BLaER1 (cell line): ENCODE measurements at regions not wholly inside any gene's neighbourhood (a gene's known extent, or its start where the extent isn't known, plus 50 kb on each side); places are given as distances from the start of the nearest gene placed in this dataset.

Experiments
- H3K27ac ChIP-seq: shearing (Covaris generic); formaldehyde crosslinking; 2 replicates; pipeline ENCODE4 v1.8.1; 2022
- H3K27me3 ChIP-seq: shearing (Covaris generic); formaldehyde crosslinking; 2 replicates; pipeline ENCODE4 v1.8.1; 2022
- H3K36me3 ChIP-seq: shearing (Covaris generic); formaldehyde crosslinking; 2 replicates; pipeline ENCODE4 v1.8.1; 2022
- H3K4me1 ChIP-seq: shearing (Covaris generic); formaldehyde crosslinking; 2 replicates; pipeline ENCODE4 v1.8.1; 2022
- H3K4me2 ChIP-seq: shearing (Covaris generic); formaldehyde crosslinking; 2 replicates; pipeline ENCODE4 v1.8.1; 2022
- H3K4me3 ChIP-seq: shearing (Covaris generic); formaldehyde crosslinking; 2 replicates; pipeline ENCODE4 v1.8.1; 2022
- H3K9ac ChIP-seq: shearing (Covaris generic); formaldehyde crosslinking; 2 replicates; pipeline ENCODE4 v1.8.1; 2022
- H3K9me3 ChIP-seq: shearing (Covaris generic); formaldehyde crosslinking; 2 replicates; pipeline ENCODE4 v1.8.1; 2022
- H4K20me1 ChIP-seq: shearing (Covaris generic); formaldehyde crosslinking; 2 replicates; pipeline ENCODE4 v1.8.1; 2022
- Cebpa-rat ChIP-seq: shearing (Covaris generic); IDR thresholded peaks from 2 replicates; pipeline ENCODE4 v1.8.1; 2022

DNA sequence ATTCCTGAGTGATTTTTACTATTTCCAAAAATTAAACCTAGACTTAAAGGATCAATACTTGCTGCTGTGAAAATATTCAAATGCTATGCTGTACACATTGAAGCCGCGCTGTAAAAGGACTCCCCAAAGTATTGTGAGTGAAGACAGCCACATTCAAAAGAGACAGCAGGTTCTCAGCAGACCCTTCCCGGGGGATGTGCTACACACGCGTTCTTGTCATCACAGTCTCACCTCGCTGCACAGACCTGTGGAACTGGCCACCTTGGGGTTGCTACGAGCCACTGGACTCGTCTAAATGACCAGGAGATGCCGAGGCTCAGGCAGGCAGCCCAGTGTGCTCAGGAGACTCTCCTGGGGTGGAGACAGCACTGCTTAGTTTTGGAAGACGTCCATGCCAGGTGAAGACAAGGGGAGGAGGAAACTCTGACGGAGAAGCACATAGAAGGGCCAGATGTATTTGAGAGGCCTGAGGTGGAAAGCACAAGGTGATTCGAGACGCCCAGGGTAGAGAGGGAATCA, 367.7 kb upstream of the SHH start:
- Histone ChIP-seq H3K9ac (no peak overlapping the region), H3K4me2 (no peak overlapping the region), H3K4me3 (no peak overlapping the region), H3K27me3 (no peaks in the 10 kb centered on the region), H3K4me1 (no peaks in the 10 kb centered on the region; the same call in 1 of the 2 replicates), H3K36me3 (no peaks in the 10 kb centered on the region), H4K20me1 (no peaks in the 10 kb centered on the region), H3K27ac (no peak overlapping the region), H3K9me3 (0 out of 2 replicates have a peak, but pooled peaks cover 3% of the 10 kb centered on the region)
- TF ChIP-seq Cebpa-rat = no peak

GRCh38 chr7:156178857-156179256, 366.6 kb upstream of the SHH start:
- Histone ChIP-seq H3K36me3 (no peaks in the 10 kb centered on the region), H3K27me3 (no peaks in the 10 kb centered on the region), H3K9me3 (no peaks in the 10 kb centered on the region), H3K4me1 (no peaks in the 10 kb centered on the region; the same call in 1 of the 2 replicates), H3K4me3 (no peak overlapping the region), H3K27ac (no peak overlapping the region), H3K9ac (no peak overlapping the region), H4K20me1 (no peaks in the 10 kb centered on the region), H3K4me2 (no peak overlapping the region)
- no peak for TF ChIP-seq Cebpa-rat

- H3K27me3 ChIP-seq = no peaks in the 10 kb centered on the region
- H3K27ac ChIP-seq = no peak overlapping the region
- no peak overlapping the region for H3K9ac ChIP-seq
- no peak overlapping the region for H3K4me3 ChIP-seq
- TF ChIP-seq Cebpa-rat = no peak
- no peak overlapping the region for H3K4me2 ChIP-seq
- no peaks in the 10 kb centered on the region for H3K36me3 ChIP-seq
- no peaks in the 10 kb centered on the region for H4K20me1 ChIP-seq
- no peaks in the 10 kb centered on the region for H3K9me3 ChIP-seq
- H3K4me1 ChIP-seq = no peaks in the 10 kb centered on the region; the same call in 1 of the 2 replicates
Observed at GRCh38 chr7:156178214-156178613, 366.0 kb upstream of the SHH start.

GRCh38 chr7:156177422-156178055, 365.3 kb upstream of the SHH start:
- no peak overlapping the region for H3K4me3 ChIP-seq
- H3K27me3 ChIP-seq = no peaks in the 10 kb centered on the region
- TF ChIP-seq Cebpa-rat = no peak
- no peaks in the 10 kb centered on the region; the same call in 1 of the 2 replicates for H3K4me1 ChIP-seq
- H3K27ac ChIP-seq = no peak overlapping the region
- H4K20me1 ChIP-seq = no peaks in the 10 kb centered on the region
- no peak overlapping the region for H3K4me2 ChIP-seq
- no peaks in the 10 kb centered on the region for H3K36me3 ChIP-seq
- H3K9me3 ChIP-seq = no peaks in the 10 kb centered on the region
- no peak overlapping the region for H3K9ac ChIP-seq

GRCh38 chr7:156176039-156176438, 363.8 kb upstream of the SHH start:
- Histone ChIP-seq H3K9me3 (no peaks in the 10 kb centered on the region), H3K36me3 (no peaks in the 10 kb centered on the region), H3K4me1 (no peaks in the 10 kb centered on the region; the same call in 1 of the 2 replicates), H3K27me3 (no peaks in the 10 kb centered on the region), H3K27ac (no peak overlapping the region), H3K4me2 (no peak overlapping the region), H4K20me1 (no peaks in the 10 kb centered on the region), H3K4me3 (no peak overlapping the region), H3K9ac (no peak overlapping the region)
- no peak for TF ChIP-seq Cebpa-rat

DNA sequence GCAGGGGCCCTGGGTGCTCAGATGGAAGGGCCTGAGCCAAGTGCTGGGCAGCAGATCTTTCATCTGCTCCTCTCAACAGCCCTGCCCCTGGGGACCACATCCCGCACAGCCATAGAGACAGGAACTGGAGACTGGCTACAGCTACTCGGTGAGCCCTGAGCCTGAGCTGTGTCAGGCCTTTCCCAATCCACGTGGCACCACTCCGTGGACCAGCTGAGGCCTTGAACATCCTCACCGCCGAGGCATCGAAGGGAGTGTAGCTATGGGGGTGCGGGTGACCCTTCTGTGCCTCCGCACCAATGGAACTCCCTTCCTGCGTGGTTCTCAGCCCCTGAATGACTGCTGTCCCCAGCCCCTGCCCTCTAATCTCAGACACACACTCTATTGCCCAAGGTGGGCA, 362.7 kb upstream of the SHH start:
- H4K20me1 ChIP-seq = no peaks in the 10 kb centered on the region

GRCh38 chr7:156174428-156174827, 362.2 kb upstream of the SHH start:
- no peaks in the 10 kb centered on the region for H3K9me3 ChIP-seq
- no peaks in the 10 kb centered on the region for H3K27me3 ChIP-seq
- TF ChIP-seq Cebpa-rat = no peak
- no peak overlapping the region for H3K4me3 ChIP-seq
- no peak overlapping the region for H3K9ac ChIP-seq
- H3K36me3 ChIP-seq = no peaks in the 10 kb centered on the region
- no peak overlapping the region for H3K27ac ChIP-seq
- no peaks in the 10 kb centered on the region for H4K20me1 ChIP-seq
- H3K4me2 ChIP-seq = no peak overlapping the region
- H3K4me1 ChIP-seq = no peaks in the 10 kb centered on the region; the same call in 1 of the 2 replicates

More for the DNA sequence above, 362.7 kb upstream of the SHH start:
- H3K36me3 ChIP-seq = no peaks in the 10 kb centered on the region
- no peak overlapping the region for H3K4me2 ChIP-seq
- H3K4me1 ChIP-seq = no peaks in the 10 kb centered on the region; the same call in 1 of the 2 replicates
- H3K27ac ChIP-seq = no peak overlapping the region
- no peak overlapping the region for H3K4me3 ChIP-seq
- H3K9me3 ChIP-seq = no peaks in the 10 kb centered on the region
- H3K9ac ChIP-seq = no peak overlapping the region
- no peak for TF ChIP-seq Cebpa-rat
- no peaks in the 10 kb centered on the region for H3K27me3 ChIP-seq

- H3K9ac ChIP-seq = no peak overlapping the region
- H3K4me3 ChIP-seq = no peak overlapping the region
- no peak overlapping the region for H3K4me2 ChIP-seq
- no peak for TF ChIP-seq Cebpa-rat
- H4K20me1 ChIP-seq = no peaks in the 10 kb centered on the region
- H3K36me3 ChIP-seq = no peaks in the 10 kb centered on the region
- no peaks in the 10 kb centered on the region; the same call in 1 of the 2 replicates for H3K4me1 ChIP-seq
- no peak overlapping the region for H3K27ac ChIP-seq
- no peaks in the 10 kb centered on the region for H3K9me3 ChIP-seq
- H3K27me3 ChIP-seq = no peaks in the 10 kb centered on the region
Observed at GRCh38 chr7:156173748-156174353, 361.6 kb upstream of the SHH start.

DNA sequence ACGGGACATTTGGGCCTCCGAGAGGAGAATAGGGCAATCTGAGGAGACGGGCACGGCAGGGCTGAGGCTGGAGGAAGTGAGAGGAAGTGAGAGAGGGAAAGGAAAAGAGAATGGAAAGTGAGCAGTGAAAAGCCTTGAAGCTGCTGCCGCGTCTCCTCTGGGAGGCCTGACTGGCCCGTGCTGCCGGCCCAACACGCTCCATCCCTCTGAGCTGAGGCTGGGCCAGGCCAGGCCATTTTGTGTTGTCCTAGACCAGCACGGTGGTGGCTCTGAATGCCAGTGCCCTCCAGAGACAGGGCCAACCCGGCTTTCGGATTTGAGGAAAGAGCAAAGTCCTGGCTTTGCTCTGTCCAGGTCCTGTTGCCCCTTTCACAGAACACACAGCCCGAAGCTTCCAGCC, 361.1 kb upstream of the SHH start:
- H3K36me3 ChIP-seq = no peaks in the 10 kb centered on the region
- H4K20me1 ChIP-seq = no peaks in the 10 kb centered on the region
- H3K4me2 ChIP-seq = no peak overlapping the region
- H3K4me3 ChIP-seq = no peak overlapping the region
- TF ChIP-seq Cebpa-rat = no peak
- H3K27ac ChIP-seq = no peak overlapping the region
- no peak overlapping the region for H3K9ac ChIP-seq
- no peaks in the 10 kb centered on the region for H3K27me3 ChIP-seq
- H3K9me3 ChIP-seq = no peaks in the 10 kb centered on the region
- no peaks in the 10 kb centered on the region; the same call in 1 of the 2 replicates for H3K4me1 ChIP-seq

- Histone ChIP-seq H3K4me3 (no peak overlapping the region), H3K27ac (no peak overlapping the region), H4K20me1 (no peaks in the 10 kb centered on the region), H3K9me3 (no peaks in the 10 kb centered on the region), H3K36me3 (no peaks in the 10 kb centered on the region), H3K4me2 (no peak overlapping the region), H3K9ac (no peak overlapping the region), H3K27me3 (no peaks in the 10 kb centered on the region), H3K4me1 (no peaks in the 10 kb centered on the region)
- TF ChIP-seq Cebpa-rat = no peak
Observed at GRCh38 chr7:156172638-156173037, 360.4 kb upstream of the SHH start.
